ENCODE measurements at regions not wholly inside any gene's neighbourhood (a gene's known extent, or its start where the extent isn't known, plus 50 kb on each side); places are given as distances from the start of the nearest gene placed in this dataset.

DNA sequence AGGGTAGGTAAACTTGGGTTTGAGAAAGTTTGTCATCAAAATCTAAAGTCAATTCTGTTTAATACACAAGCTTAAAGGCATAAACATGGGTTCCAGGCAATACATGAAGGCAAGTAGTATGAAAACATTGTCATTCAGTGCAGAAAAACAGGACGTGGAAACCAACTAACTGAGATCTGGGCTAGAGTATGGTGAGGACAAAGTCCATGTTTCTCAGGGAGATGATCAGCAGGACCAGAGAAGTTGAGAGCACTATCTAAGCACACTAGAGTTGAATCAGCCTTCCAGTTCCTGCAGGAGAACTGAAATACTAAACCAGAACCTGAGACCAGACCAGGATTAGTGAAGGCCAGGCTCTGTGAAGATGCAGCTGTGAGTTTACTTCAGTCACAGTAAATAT lies 302.8 kb upstream of the CRIM1 start:
- H3K36me3 ChIP-seq: no peaks in the 10 kb centered on the region
- H3K27me3 ChIP-seq: no peaks in the 10 kb centered on the region
- H3K27ac ChIP-seq: no peak overlapping the region
- H3K4me1 ChIP-seq: no peaks in the 10 kb centered on the region
- intact Hi-C loops (cut with DNase I): no loop called here
- TF ChIP-seq POLR2A (IDR thresholded peaks at IDR 0.05): no peak
- TF ChIP-seq, protein P1, sequence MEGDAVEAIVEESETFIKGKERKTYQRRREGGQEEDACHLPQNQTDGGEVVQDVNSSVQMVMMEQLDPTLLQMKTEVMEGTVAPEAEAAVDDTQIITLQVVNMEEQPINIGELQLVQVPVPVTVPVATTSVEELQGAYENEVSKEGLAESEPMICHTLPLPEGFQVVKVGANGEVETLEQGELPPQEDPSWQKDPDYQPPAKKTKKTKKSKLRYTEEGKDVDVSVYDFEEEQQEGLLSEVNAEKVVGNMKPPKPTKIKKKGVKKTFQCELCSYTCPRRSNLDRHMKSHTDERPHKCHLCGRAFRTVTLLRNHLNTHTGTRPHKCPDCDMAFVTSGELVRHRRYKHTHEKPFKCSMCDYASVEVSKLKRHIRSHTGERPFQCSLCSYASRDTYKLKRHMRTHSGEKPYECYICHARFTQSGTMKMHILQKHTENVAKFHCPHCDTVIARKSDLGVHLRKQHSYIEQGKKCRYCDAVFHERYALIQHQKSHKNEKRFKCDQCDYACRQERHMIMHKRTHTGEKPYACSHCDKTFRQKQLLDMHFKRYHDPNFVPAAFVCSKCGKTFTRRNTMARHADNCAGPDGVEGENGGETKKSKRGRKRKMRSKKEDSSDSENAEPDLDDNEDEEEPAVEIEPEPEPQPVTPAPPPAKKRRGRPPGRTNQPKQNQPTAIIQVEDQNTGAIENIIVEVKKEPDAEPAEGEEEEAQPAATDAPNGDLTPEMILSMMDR (IDR thresholded peaks at IDR 0.05): no peak
- DNase-seq: no peak
- 64 to 83% methylated on average over 1 of the region's 1 CpG for WGBS, 2 donors
- H3K9me3 ChIP-seq: no peaks in the 10 kb centered on the region
- no peak overlapping the region for H3K4me3 ChIP-seq

- no peaks in the 10 kb centered on the region for H3K9me3 ChIP-seq
- WGBS, 2 donors: 94 to 95% methylated on average over 4 of the region's 4 CpGs
- H3K27me3 ChIP-seq: no peaks in the 10 kb centered on the region
- intact Hi-C loops (cut with DNase I): no loop called here
- no peak overlapping the region for H3K4me3 ChIP-seq
- TF ChIP-seq POLR2A (IDR thresholded peaks at IDR 0.05): no peak
- TF ChIP-seq, protein P1 (IDR thresholded peaks at IDR 0.05): no peak
- no peak overlapping the region for H3K27ac ChIP-seq
- no peak for DNase-seq
- no peaks in the 10 kb centered on the region for H3K36me3 ChIP-seq
- no peaks in the 10 kb centered on the region for H3K4me1 ChIP-seq
Measured at GRCh38 chr2:36044411-36044810, 311.2 kb upstream of the CRIM1 start.

GRCh38 chr2:36035137-36035536 lies 320.4 kb upstream of the CRIM1 start:
- Histone ChIP-seq H3K36me3 (no peaks in the 10 kb centered on the region), H3K4me1 (no peaks in the 10 kb centered on the region), H3K27me3 (no peaks in the 10 kb centered on the region), H3K9me3 (no peaks in the 10 kb centered on the region), H3K4me3 (no peak overlapping the region), H3K27ac (no peak overlapping the region)
- intact Hi-C loops (cut with DNase I): no loop called here
- no peak for TF ChIP-seq POLR2A (IDR thresholded peaks at IDR 0.05)
- TF ChIP-seq, protein P1 (IDR thresholded peaks at IDR 0.05): no peak
- WGBS, 2 donors: 83 to 90% methylated on average over 3 of the region's 3 CpGs
- DNase-seq: no peak

GRCh38 chr2:36032046-36032445 lies 323.5 kb upstream of the CRIM1 start:
- H3K9me3 ChIP-seq: no peaks in the 10 kb centered on the region

DNA sequence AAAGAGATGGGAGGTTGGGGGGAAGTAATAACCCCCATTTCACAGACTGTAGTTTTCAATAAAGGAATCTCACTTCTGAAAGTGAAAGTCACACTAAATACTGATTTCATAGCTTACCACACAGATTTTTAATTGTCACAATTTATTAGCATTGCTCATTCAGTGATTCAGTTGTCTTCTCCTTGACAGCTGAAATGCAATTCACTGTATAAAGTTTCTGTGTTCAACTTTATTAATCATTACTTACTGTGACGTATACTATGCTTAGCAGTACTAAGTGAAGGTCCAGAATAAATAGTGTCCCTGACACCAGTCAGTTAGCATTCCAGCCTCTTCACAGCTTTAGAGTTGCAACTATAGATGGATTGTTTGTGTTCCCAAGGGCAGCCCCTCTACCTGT lies 324.1 kb upstream of the CRIM1 start:
- no peak for TF ChIP-seq POLR2A (IDR thresholded peaks at IDR 0.05)
- TF ChIP-seq, protein P1 (IDR thresholded peaks at IDR 0.05): no peak
- Histone ChIP-seq H3K4me1 (no peaks in the 10 kb centered on the region), H3K27ac (no peak overlapping the region), H3K4me3 (no peak overlapping the region), H3K36me3 (no peaks in the 10 kb centered on the region), H3K27me3 (no peaks in the 10 kb centered on the region), H3K9me3 (no peaks in the 10 kb centered on the region)
- WGBS, 2 donors: 0% methylated on average over 1 of the region's 1 CpG
- intact Hi-C loops (cut with DNase I): no loop called here
- no peak for DNase-seq

More at GRCh38 chr2:36032046-36032445, 323.5 kb upstream of the CRIM1 start:
- no peaks in the 10 kb centered on the region for H3K36me3 ChIP-seq
- H3K27me3 ChIP-seq: no peaks in the 10 kb centered on the region
- 54 to 57% methylated on average over 3 of the region's 3 CpGs for WGBS, 2 donors
- no peak overlapping the region for H3K4me3 ChIP-seq
- no peak for DNase-seq
- TF ChIP-seq, protein P1 (IDR thresholded peaks at IDR 0.05): no peak
- no peak for TF ChIP-seq POLR2A (IDR thresholded peaks at IDR 0.05)
- intact Hi-C loops (cut with DNase I): no loop called here
- H3K4me1 ChIP-seq: no peaks in the 10 kb centered on the region
- no peak overlapping the region for H3K27ac ChIP-seq
